ENCODE measurements at regions not wholly inside any gene's neighbourhood (a gene's known extent, or its start where the extent isn't known, plus 50 kb on each side); places are given as distances from the start of the nearest gene placed in this dataset.

DNA sequence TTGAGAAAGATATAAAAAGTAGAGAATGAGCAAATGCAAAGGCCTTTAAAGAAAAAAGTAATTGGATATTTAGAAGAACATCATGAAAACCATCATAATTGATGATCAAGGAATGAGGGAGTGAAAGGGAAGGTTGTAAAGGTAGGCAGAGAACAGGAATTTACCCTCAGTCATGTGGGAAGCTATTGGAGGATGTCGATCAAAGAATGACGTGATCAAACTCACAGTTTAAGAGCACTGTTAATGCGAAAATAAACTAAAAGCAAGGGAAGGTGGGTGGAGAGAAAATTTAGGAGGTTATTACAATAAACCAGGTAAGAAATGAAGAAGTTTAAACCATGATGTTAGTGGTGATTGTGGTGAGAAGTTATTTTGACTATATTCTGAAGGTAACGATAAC is 982.6 kb upstream of the EYS start:
- TF ChIP-seq, protein P1, sequence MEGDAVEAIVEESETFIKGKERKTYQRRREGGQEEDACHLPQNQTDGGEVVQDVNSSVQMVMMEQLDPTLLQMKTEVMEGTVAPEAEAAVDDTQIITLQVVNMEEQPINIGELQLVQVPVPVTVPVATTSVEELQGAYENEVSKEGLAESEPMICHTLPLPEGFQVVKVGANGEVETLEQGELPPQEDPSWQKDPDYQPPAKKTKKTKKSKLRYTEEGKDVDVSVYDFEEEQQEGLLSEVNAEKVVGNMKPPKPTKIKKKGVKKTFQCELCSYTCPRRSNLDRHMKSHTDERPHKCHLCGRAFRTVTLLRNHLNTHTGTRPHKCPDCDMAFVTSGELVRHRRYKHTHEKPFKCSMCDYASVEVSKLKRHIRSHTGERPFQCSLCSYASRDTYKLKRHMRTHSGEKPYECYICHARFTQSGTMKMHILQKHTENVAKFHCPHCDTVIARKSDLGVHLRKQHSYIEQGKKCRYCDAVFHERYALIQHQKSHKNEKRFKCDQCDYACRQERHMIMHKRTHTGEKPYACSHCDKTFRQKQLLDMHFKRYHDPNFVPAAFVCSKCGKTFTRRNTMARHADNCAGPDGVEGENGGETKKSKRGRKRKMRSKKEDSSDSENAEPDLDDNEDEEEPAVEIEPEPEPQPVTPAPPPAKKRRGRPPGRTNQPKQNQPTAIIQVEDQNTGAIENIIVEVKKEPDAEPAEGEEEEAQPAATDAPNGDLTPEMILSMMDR (conservative IDR thresholded peaks at IDR 0.05) = no peak
- no peak for TF ChIP-seq EZH2 (IDR thresholded peaks at IDR 0.05; ENCODE audit: low read depth)

All from PC-9 (cell line).